ENCODE measurements at regions not wholly inside any gene's neighbourhood (a gene's known extent, or its start where the extent isn't known, plus 50 kb on each side); places are given as distances from the start of the nearest gene placed in this dataset.
"Not testable (repeated sequence)": the region's sequence is repeated elsewhere in the genome, so short reads cannot be mapped to it uniquely, and the experiment has no call there.

DNA sequence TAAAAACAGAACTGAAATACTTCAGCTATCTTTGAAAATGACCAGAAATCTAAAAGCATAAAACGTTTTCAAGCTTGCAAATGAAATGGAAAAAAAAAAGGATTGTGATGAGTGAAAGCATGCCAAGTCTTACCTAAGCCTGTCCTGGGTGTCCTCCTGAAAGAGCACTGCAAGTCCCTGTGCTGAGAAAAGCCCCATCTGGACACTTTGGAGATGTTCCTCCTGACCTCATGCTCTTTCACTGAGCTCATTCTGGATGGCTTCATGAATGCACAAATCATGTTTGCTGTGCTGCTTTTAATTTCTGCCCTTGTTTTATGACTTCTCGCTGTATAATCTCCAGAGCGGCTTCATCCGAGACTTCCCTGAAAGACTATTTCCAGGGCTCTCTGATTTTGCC, 136.0 kb downstream of the SOD2 start:
- H3K4me1 ChIP-seq = no peaks in the 10 kb centered on the region
- no peak overlapping the region for H3K27ac ChIP-seq
- no peak for DNase-seq
- TF ChIP-seq, protein P1, sequence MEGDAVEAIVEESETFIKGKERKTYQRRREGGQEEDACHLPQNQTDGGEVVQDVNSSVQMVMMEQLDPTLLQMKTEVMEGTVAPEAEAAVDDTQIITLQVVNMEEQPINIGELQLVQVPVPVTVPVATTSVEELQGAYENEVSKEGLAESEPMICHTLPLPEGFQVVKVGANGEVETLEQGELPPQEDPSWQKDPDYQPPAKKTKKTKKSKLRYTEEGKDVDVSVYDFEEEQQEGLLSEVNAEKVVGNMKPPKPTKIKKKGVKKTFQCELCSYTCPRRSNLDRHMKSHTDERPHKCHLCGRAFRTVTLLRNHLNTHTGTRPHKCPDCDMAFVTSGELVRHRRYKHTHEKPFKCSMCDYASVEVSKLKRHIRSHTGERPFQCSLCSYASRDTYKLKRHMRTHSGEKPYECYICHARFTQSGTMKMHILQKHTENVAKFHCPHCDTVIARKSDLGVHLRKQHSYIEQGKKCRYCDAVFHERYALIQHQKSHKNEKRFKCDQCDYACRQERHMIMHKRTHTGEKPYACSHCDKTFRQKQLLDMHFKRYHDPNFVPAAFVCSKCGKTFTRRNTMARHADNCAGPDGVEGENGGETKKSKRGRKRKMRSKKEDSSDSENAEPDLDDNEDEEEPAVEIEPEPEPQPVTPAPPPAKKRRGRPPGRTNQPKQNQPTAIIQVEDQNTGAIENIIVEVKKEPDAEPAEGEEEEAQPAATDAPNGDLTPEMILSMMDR (IDR thresholded peaks at IDR 0.05) = no peak
- no peaks in the 10 kb centered on the region for H3K9me3 ChIP-seq
- intact Hi-C loops (cut with DNase I; ENCODE audit: low total_unique reads) = no loop called here
- H3K27me3 ChIP-seq = no peaks in the 10 kb centered on the region
- H3K4me3 ChIP-seq = no peak overlapping the region
- H3K36me3 ChIP-seq = no peaks in the 10 kb centered on the region

DNA sequence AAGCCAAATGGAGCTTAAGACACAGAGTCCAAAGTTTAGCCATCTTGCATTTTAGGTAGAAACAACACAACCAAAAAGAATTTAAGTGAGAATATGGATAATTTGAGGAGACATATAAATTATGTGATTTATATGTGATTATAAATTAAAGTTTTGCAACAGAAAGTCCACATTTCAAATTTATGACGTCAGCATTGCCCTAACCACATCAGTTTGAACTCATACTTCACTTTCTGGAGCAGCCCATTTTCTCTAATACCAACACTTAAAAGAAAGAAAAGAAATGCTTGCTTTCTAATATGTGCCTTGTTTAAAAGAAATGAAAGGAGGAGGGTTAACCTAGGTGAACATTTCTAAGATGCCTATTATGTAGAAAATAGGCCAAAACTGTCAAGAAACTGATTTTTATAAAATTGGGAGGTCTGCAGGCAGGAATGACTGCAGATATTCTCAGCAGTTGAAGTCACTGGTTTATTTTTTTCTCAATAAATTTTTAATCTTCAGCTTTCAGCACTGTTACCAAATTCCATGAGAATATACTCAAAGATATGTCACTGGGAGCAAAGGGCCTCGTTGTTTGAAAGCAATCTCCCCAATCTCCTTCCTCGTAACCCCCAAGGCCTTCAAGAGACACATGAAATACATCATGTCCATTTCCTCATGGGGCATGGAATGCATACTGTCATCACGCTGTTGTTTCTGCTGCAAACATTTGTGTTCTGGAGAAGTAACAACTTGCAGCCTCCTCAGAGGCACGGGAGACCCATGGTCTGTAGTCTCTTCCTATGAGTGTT, 137.8 kb downstream of the SOD2 start:
- Histone ChIP-seq H3K27ac (no peak overlapping the region), H3K9me3 (no peaks in the 10 kb centered on the region), H3K36me3 (no peaks in the 10 kb centered on the region), H3K4me3 (no peak overlapping the region), H3K27me3 (no peaks in the 10 kb centered on the region), H3K4me1 (no peaks in the 10 kb centered on the region)
- TF ChIP-seq, protein P1 (IDR thresholded peaks at IDR 0.05) = no peak
- no peak for DNase-seq
- intact Hi-C loops (cut with DNase I; ENCODE audit: low total_unique reads) = no loop called here

DNA sequence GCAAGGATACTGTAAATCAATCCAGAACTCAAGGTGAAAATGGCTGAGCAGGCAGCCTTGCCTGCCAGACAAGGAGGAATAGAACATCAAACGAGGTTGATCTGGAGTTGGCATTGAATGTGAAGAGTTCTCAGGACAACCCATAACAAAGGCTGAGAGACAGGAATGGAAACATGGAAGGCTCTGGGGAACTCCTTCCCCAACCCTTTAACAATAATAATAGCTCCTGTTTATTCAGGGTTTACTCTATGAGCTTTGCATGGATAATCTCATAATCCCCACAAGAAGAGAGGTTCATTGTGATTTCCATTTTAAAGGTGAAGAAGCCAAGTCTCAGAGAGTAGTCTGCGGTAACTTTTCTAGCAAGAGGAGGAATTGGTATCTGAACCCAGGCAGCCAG, 151.7 kb downstream of the SOD2 start:
- H3K4me3 ChIP-seq = no peak overlapping the region
- no peak overlapping the region for H3K27ac ChIP-seq
- no peaks in the 10 kb centered on the region for H3K9me3 ChIP-seq
- DNase-seq = no peak
- intact Hi-C loops (cut with DNase I; ENCODE audit: low total_unique reads) = no loop called here
- H3K27me3 ChIP-seq = no peaks in the 10 kb centered on the region
- H3K36me3 ChIP-seq = no peaks in the 10 kb centered on the region
- no peaks in the 10 kb centered on the region for H3K4me1 ChIP-seq
- TF ChIP-seq, protein P1 (IDR thresholded peaks at IDR 0.05) = no peak

DNA sequence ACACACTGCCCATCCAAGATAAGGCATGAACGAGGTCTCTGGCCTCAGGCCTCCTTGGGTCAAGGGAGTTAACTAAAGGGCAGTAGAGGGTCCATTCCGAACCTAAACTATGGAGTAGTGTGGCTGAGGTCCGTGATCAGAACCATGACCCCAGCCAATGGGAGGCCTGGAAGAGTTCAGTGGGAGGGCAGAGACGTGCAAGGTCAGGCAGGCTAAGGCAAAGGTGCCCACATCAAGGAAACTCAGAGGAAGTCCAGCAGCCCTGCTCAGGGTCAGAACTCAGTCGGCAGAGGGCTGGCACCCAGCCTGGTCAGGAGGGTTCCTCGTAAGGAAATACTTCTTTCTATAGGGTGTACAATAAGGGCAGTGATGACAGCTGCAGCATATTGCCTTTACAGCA, 152.2 kb downstream of the SOD2 start:
- intact Hi-C loops (cut with DNase I; ENCODE audit: low total_unique reads) = no loop called here
- no peaks in the 10 kb centered on the region for H3K36me3 ChIP-seq
- TF ChIP-seq, protein P1 (IDR thresholded peaks at IDR 0.05) = no peak
- H3K4me3 ChIP-seq = no peak overlapping the region
- no peaks in the 10 kb centered on the region for H3K27me3 ChIP-seq
- DNase-seq = no peak
- H3K9me3 ChIP-seq = no peaks in the 10 kb centered on the region
- H3K27ac ChIP-seq = no peak overlapping the region
- H3K4me1 ChIP-seq = no peaks in the 10 kb centered on the region

DNA sequence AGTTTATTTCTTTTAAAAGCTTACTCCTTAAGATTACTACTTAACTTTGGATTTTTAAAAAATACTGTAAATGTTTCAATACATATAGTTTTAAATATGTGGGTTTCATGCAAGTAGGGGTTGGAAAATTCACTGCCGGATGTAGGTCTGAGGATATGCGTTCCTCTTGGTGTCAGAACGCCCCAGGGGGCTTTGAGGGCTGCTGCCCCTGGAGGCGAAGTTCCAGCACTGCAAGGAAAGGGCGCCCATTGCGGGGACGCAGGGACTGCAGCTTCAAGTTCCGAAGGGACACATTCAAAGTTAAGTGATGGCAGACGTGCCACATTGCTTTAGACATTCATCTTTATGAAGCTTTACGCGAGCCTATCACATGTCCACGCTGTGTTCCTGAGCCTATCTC, 152.9 kb downstream of the SOD2 start:
- DNase-seq = no peak
- Histone ChIP-seq H3K27me3 (no peaks in the 10 kb centered on the region), H3K36me3 (no peaks in the 10 kb centered on the region), H3K27ac (no peak overlapping the region), H3K4me1 (no peaks in the 10 kb centered on the region), H3K4me3 (no peak overlapping the region), H3K9me3 (no peaks in the 10 kb centered on the region)
- TF ChIP-seq, protein P1 (IDR thresholded peaks at IDR 0.05) = no peak
- intact Hi-C loops (cut with DNase I; ENCODE audit: low total_unique reads) = no loop called here

DNA sequence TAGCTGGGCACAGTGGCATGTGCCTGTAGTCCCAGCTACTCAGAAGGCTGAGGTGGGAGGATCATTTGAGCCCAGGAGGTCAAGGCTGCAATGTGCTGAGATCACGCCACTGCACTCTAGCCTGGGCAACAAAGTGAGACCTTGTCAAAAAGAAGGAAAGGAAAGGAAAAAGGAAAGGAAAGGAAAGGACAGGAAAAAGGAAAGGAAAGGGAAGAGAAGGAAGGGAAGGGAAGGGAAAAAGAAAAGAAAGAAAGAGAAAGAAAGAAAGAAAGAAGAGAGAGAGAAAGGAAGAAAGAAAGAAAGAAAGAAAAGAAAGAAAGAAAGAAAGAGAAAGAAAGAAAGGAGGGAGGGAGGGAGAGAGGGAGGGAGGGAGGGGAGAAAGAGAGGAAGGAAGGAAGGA, 155.0 kb downstream of the SOD2 start:
- intact Hi-C loops (cut with DNase I; ENCODE audit: low total_unique reads); H3K4me1 ChIP-seq; H3K27me3 ChIP-seq; H3K36me3 ChIP-seq; H3K4me3 ChIP-seq; H3K27ac ChIP-seq; H3K9me3 ChIP-seq; DNase-seq: not testable (repeated sequence)
